HG03342 (cell line): ENCODE measurements at regions not wholly inside any gene's neighbourhood (a gene's known extent, or its start where the extent isn't known, plus 50 kb on each side); places are given as distances from the start of the nearest gene placed in this dataset.

Experiments used
- ATAC-seq: cut with Tn5 transposase; IDR thresholded peaks from one replicate; pipeline ENCODE4 v1.9.1; 2021; ENCODE audit warnings: mild to moderate bottlenecking, moderate library complexity; ENCODE audit not compliant: unreplicated experiment

DNA sequence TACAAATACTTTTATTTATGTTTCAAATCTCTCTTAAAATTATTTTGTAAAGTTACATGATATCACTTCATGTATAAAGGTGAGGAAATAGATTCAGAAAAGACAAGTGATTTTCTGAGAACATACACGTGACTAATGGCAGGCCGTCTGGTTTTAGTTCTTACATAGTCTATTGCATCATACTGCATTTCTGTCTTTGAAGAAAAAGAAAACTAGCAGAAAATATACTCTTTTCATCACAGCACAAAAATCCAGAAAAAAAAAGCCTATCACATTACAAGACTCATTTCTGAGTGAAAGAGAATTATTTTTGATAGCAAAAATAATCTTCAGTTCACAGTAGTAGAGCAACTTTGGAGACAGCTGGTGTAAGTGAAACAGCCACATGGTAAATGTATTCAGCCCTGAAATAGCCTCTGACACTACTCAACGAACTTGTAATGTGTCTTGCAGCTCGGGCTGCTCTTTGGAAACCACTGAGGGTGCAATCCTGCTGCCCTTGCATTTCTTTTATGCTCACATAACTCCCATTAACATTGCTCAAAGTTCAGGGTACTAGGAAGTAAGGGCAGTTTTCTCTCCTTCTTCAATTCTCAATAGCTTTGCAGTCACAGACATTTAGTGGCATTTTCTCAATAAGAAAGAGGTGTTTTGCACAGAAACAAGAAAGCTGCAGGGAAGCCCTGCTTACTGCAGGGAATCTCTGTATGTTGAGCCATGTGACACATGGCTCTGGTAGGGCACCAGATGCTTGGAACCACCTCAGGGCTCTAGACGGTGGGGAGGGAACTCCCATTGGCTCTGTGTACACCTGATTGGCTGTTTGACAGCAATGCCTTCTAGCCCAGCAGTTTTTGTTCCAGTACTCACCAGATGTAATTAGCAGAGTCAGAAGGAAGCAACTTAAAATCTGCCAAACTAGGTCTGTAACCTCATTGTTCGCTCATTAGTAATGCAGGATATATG is 845.3 kb upstream of the PTPRD start:
- no peak for ATAC-seq

DNA sequence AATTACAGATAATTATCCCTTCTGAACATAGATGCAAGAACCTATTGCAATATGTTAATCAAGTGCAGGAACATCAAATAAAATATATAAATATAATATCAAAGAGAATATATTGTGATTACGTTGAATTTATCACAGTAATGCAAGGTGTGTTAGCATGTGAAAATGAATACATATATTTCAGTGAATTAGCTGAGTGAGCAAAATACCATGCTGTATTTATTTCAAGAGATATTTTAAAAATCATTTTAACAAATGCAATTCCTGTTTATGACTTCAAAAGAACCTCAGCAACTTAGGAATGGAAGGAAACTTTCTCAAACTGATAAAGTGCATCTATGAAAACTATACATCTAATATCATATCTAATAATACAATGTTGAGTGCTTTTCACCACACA is 856.9 kb upstream of the PTPRD start:
- no peak for ATAC-seq

DNA sequence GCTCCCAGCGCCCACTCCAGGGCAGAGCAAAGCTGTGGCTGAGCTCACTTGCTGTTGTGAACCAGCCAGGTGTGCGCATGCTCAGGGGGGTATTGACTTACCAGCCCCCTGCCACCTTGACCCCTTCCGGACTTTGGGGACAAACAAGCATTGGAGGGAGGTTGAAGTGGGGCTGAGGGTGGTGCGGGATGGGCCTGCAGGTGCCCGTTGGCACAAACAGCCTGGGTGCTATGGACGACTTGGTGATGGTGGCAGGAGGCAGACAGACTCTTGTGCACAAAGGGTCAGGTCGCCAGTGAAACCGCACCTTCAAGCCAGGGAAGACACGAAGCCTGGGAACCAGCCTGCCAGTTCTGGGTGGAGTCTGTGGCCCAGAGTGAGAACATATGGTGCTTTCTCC is 858.5 kb upstream of the PTPRD start:
- no peak for ATAC-seq

DNA sequence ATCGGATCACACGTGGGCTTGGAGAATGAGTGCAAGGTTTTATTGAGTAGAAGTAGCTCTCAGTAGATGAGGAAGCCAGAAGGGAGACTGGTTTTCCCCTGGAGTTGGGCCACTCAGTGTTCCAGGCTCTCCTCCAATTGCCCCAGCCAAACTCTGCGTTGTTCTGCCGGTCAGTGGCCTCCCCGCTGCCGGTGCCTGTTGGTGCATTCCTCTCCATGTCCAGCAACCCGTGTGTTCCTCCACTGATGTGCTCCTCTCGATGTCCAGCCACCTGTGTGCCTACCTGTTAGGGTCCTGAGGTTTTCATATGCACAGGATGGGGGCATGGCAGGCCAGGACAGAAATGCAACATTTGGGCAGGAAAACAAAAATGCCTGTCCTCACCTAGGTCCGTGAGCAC is 888.0 kb upstream of the PTPRD start:
- ATAC-seq, result no peak

DNA sequence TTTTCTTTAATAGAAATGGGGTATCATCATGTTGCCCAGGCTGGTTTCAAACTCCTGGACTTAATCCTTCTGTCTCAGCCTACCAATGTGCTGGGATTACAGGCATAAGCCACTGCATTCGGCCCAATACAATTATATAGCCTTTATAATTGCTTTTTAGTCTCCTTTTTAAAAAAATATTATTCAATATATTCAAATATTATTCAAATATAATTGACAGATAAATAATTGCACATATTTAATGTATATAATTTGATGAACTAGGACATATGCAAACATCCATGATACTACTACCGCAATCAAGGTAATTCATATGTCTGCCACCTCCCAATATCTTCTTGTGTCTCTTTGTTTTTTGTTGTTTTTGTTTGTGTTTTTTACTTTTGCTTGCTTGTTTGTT is 894.2 kb upstream of the PTPRD start:
- ATAC-seq, result no peak

DNA sequence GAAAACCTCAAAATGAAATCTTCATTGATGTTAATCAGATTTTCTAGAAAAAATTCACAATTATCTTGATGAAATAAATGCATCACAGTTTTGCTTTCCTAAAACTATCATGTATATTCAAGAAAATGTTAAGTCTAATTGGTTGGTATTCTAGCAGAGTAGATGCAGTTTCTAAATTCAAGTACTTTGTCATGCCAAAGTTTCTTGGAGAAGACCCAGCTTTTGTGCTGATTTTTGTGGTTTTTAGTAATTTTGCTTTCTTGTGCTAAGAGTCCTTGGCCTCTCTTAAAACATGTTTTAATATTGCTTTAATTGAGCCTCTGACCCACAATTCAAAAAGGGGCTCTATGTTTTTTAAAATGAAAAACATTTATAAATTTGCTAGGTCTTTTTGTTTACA is 924.8 kb upstream of the PTPRD start:
- ATAC-seq, result no peak

DNA sequence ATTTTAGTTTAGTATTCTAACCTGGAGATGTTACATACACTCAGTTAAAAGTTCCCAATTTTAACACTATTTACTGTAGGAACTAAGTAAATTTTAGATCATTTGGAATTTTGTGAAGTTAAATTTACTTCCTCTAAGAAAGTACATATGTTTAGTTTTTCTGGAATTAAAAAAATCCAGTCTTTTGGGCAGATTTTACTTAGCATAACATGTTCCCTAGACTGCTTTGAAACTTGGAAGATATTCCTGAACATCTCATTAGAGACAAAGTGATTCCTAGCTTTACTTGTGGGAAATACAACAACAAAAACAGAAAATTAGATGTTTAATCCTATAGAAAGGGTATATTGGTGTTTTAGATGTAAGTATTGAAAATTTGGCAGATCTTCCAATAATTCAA is 930.0 kb upstream of the PTPRD start:
- ATAC-seq, result no peak

DNA sequence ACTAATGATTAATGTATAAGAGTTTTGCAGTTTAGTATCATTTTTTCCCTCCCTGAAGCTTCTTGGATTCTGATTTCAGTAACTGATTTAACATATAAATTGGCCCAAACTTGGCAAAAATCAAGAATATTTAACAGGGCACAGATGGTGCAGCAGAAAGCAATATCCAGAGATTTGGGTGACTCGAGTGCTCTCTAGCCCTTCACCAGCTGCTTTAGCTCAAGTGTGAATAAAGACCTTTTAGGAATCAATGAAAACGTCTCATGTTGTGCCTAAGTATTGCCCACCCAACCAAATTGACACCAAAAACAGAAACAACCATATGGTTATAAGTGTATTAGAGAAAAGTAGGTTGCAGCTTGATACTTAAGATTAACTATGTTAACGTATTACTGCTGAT is 933.4 kb upstream of the PTPRD start:
- no peak for ATAC-seq

DNA sequence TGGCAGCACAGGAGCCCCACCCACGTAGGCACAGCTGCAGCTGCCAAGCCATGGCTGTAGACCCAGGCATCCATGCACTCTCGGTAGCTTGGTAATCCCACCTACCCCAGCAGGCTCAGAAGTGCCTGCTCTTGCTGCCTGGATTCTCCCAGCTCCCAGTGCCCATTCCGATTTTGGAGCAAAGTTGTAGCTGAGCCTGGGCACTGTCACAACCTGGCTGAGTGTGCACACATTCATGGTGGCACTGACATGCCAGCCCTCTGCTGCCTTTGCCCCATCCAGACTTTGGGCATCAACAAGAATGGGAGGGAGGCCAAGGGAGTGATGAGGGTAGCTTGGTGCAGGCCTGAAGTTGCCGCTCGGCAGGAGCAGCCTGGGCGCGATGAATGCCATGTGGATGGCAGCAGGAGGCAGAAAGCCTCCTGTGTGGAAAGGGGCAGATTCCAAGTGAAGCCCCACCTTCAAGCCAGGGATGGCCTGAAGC is 936.6 kb upstream of the PTPRD start:
- ATAC-seq, result no peak

DNA sequence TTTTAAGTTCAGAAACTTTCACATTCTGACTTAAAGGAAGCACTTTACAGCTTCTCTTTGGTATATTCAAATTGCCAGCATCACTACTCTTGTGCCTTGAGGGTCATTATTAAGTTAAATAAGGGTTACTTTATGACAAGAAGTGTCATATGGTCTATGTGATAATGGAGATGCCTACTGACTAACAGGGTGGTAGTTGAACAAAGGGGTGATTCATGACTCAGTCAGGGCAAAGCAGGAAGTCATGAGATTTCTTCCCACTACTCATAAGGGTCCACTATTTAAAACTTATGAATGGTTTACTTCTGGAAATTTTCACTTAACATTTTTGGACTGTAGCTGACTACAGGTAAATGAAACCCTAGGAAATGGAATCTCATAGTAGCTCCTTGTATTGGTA is 938.3 kb upstream of the PTPRD start:
- ATAC-seq, result no peak

DNA sequence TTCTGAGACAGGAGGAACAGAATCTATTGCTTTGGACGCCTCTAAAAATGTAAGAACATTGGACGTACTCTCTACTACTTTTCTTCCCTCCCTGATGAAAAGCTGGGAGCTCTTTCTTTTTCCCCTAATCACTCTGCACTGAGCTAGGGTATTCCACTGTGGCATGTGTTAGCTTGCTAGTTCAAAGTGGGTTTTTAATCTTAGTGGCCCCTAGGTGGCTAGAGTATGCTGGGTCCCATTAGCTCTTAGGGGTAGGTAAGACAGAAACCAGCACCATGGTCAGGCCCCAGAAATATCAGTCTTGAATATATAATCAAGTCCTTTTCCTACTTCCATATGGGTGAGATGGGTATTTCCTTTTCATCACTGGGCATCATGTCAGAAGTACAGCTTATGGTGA is 945.2 kb upstream of the PTPRD start:
- ATAC-seq, result no peak

DNA sequence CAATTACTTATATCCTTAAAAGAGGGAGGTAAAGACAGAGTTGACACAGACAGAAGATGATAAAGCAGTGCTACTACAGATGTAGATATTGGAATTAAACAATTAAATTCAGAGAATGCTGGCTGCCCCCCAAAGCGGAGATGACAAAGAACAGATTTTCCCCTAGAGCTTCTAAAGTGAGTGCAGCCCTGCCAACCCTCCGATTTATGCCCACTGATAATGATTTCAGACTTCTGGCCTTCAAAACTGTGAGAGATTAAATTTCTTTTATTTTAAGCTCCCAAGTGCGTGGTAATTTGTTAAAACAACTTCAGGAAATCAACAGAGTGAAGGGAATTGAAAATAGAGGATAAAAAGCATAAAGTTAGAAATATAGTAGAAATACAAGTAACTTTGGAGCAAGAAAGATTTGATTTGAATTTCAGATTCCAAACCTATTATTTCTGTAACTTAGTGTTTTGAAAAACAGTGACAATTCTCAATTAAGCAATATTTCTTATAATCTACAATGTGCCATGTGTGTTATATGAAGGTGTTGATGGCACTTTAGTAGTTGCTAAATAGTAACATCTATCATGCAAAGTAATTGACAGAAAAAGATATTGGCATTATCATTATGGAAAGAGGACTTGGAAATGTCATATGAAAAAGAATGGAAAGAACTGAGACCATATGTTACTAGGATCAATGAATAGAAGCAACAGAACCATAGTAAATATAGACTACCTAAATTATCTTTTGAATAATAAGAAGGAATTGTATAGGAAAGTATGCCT is 946.4 kb upstream of the PTPRD start:
- no peak for ATAC-seq

DNA sequence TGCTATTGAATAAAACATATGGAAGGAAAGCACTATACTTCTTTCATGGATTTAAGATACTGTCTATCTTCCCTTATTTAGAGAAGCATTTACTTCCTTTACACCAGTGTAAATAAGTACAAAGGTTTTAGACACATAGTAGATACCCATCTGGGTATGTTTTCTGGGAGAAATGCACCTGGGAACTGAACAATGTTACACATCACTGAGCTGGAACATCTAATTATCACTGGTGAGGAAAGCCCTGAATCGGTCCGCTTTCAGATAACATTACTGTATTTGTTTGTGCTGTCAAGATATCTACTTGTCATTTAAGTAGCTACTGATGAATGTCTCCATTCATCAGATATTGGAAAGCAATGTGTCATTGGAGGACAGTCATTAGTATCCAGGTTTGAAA is 964.7 kb upstream of the PTPRD start:
- no peak for ATAC-seq

DNA sequence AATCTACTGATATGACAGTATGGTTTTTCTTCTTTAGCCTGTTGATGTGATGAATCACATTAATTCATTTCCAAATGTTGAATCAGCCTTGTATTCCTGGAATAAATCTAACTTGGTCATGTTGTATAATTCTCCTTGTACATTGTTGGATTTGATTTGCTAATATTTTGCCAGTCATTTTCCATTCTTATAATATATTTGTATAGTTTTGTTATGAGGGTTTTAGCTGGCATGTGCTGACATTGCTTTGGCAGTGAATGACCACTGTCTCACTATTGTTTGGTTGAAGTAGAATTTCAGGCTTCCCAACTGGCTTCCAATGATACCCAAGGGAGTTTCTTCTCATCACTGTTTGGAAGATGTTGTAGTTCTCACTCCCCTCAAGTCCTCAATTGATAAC is 983.0 kb upstream of the PTPRD start:
- ATAC-seq, result no peak

DNA sequence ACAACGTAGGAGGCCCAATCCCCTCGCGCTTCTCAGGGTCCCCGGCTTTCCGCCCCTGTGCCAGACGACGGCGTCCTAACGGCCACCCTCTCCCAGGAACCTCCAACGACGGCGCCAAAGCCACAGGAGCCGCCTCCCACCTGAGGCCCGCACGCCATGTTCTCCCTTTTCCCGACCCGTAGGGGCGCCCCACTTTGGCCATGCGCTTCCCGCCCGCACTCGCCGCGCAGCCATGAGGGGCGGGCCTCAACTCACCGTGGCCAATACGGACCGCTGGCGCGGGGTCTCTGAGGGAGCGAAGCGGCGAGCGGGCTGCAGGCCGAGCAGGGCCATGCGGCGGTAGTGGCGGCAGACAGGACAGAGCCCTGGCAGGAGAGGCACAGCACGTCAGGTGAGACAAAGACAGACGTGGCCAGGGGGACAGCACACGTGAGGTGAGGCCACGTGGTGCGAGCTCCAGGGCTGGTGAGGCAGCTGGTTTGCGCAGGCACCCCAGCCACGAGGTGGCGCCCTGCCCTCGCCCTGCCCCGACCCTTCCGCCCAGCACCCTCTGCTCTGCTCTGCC is 1005.5 kb upstream of the PTPRD start:
- no peak for ATAC-seq

DNA sequence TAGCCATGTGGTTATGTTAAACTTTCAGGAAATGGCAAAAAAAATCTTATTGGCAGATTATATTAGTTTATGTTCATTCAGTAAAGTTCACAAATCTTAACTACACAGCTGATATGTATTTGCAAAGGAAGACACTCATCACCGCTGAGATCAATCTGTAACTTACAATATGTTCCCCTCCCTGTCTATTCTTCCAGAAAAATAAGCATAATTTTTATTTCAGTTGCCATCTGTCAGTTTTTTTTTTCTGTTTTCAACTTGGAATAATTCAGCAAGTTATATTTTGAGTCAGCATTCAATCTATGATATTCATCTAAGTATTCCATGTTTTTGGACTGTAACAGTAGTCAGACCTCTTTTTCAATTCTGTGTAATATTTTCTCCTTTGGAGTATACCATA is 1019.9 kb upstream of the PTPRD start:
- no peak for ATAC-seq

DNA sequence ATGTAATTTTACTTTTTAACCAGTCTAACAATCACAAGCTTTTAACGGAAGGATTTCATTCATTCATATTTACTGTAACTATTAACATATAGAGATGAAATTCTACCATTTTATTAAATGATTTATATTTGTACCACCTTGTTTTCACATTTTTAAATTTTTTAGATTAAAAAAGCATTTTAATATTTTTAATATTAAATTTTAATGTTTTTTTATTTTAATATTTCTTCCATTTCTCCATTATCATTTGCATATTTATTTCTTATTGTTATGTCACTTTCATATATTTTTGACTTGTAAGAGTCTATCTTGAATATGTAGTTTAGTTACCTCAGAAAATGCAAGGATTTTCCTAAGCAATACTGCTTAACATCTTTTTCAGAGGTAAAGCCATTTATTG is 1034.0 kb upstream of the PTPRD start:
- ATAC-seq, result no peak

DNA sequence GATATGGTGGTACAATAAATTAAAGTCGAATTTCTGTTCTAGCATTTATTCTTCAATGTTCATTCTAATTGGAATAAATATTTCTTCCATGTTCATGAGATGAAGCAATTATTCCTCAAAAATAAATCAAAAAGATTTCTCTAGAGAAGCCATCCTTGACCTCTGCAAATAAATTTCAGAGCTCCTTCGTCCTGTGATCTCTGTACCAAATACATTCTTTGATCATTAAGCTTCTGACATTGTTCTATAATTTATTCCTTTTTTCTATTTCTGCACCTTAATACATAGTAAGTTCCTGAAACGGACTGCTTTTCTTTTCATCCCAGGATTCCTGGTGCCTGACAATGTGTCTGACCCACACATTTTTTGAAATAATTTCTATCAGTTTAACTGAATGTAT is 1039.3 kb upstream of the TYRP1 start:
- ATAC-seq, result no peak

DNA sequence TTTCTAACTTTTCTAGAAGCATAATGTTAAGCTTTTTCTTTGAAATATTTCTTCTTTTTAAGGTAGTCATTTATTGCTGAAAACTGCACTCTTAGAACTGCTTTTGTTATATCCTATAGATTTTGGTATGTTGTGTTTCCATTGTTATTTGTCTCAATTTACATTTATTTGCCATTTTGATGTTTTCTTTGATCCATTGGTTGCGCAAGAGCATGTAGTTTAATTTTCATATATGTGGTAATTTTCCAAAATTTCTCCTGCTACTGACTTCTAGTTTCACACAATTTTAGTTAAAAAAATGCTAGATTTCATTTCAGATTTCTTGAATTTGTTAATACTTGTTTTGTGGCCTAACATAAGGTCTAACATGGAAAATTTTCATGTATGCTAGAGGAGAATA is 1029.3 kb upstream of the TYRP1 start:
- ATAC-seq, result no peak

DNA sequence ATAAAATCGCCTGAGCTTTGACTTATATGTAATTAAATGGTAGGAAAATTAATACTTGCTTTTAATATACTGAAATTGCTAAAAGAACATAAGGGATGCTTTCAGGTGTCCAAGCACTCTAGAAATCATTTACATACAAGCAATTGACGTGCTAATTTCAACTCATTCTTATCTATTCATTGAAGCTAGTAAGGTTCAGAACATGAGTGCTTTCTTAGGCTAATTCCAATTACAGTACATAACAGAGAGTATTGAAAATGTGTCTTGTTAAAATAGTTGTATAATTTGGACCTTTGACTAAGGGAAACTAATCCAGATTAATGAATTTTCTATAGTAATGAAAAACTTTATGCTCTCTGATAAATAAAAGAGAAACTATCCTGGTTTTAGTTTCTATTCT is 1016.4 kb upstream of the TYRP1 start:
- no peak for ATAC-seq

DNA sequence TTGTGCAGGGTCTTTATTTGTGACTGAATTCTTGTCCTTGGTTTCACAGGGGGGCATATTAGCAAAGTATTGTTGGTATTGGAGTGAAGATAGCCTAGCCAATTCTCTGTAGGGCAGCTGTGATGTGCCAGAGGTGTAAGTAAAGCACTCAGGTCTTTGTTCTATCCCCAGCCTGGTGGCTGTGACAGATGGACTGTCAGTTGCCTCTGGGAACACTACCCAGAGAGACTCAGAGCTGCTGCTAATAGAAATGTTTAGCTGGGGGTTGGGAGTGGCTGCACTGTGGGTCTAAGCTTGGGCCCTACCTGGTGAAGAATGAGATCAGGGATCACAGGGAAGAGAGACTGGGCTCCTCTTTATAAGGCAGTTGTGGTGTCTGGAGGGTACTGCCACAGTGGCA is 1006.5 kb upstream of the TYRP1 start:
- no peak for ATAC-seq

DNA sequence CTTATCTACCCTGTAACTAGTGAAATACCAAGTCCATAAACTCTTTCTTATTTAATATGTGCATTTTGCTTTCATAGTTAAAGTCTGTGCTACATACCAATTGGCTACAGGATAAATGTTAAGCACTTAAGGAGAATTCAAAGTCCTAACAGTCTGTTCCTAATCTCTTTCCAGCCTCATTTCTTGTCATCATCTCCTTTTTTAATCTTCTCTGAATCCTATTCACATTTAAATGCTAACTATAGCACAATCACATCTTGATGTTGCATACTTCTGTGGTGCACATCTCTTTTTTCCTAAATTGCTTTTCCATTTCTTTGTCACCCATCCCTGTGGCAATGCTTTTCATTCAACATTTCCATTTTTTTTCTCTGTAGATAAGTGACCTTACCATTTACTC is 996.1 kb upstream of the TYRP1 start:
- ATAC-seq, result no peak
